CD4-positive, alpha-beta T cell treated with Interleukin-12 subunit alpha and Interleukin-12 subunit beta, for 1 hour (primary cell): ENCODE measurements at regions not wholly inside any gene's neighbourhood (a gene's known extent, or its start where the extent isn't known, plus 50 kb on each side); places are given as distances from the start of the nearest gene placed in this dataset.

Source experiments
- DNase-seq: peaks from one replicate; pipeline ENCODE4 v3.0.0-alpha.2; 2020

DNA sequence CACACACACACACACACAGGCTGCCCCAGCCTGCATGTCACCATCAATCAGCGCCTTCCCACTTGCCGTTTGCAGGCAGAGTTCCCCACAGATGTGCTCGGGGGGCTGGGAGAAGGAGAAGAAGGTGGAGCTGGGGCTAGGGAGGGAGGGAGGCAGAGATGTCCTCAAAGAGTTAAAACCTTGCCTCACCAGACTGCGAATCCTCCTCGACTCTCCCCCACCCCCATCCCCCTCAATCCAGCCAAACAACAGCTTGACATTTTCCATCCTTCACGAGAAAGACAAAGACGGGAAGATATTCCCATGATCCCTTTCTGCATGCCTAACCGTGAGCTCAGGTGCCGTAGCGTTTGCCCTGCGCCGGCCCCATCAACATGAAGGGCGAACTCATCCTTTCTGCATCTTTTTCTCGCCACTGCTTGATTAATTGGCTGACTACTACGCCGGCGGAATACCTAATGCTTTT is 365.5 kb downstream of the MIAT start:
- no peak for DNase-seq

DNA sequence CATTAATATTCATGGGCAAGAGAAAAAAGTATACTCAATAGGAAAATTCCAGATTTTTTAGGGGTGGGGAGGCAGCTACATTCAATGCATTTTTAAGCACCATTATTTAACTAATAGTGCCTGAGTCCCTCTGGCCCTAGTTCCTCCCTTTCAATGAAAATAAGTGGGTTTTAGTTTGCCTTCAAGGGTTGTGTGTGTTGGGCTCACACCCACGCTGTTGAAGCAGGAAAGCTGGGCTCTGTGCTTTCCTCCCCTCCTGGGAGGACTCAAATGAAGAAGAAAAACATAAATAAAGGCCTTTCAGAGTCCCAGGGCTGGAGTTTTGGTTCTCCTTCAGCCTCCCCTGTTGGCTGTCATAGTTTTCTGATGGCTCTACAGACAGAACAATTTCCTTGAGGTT is 366.2 kb downstream of the MIAT start:
- no peak for DNase-seq

GRCh38 chr22:27024982-27025381 is 367.6 kb downstream of the MIAT start:
- DNase-seq: no peak

DNA sequence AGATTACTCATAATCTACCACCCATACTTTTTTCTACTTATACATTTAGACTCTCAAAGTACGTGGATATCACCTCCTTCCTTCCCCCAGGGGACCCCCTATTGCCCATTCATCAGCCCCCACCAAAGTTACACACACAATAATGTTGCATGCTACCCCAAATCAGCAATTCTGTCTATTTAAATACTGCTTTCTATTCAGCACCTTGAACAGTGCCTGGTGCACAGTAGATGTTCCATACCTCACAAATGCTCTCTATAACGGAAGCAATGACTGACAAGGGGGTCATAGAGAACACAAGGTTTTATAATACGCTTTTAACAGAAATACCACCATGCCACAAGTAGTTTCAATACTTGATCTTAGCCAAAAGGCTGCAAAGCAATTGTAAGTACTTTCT is 370.7 kb downstream of the MIAT start:
- no peak for DNase-seq

- no peak for DNase-seq
Measured at GRCh38 chr22:27029584-27030130, 372.3 kb downstream of the MIAT start.

DNA sequence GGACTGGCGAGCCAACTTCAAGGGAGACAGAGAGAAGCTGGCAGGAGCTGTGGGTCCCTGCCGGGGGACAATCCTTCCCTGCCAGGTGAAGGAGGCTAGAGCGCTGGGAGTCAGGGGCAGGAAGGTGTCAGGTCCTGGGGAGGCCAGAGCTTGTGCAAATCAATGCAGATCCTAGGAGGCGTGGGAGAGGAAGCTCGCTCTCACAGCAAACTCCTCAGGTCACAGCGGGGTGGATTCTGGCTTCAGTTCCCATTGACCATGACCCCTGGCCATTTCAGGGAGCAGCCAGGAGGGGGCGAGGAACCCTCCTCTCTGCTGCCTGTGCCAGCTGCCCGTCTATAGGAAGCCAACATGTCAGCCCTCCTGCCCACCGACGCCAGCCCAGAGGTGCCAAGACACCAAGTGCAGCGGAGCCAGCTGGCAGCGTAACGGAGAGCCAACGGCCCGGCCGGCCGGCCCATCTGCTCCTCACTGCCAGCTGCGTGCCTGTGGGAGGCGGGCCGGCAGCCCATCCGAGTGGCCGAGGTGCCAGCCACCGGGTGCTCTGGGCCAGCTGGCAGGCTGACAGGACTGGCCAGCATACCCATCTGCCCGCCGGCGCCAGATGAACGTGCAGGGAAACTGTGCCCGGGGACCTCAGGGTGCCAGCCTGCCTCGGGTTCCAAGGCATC is 374.8 kb downstream of the MIAT start:
- DNase-seq: no peak

DNA sequence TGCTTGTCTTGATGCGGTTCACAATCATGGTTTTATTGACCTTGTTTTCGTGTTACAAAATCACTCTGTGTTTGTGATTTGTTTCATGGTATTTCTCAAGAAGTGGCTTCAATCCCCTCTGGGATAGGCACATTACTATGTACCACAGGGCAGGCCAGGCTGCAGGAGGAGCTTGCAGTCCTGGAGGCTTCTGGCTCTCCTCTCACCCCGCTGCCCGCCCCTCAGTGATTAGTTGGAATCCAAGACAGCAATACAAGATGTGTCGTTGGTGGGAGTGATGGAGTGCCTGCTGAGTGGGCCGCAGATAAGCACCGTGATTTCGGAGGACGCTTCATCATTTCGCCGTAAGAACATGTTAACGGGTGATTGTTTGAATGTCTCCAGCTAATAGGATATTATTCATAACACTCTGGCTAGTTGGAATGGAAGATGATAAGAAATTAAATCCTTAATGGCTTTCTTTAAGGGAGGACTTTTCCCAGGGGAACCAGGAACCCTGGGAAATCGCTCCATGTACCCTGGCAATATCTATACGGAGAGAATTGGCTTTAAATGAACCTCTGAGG is 384.4 kb downstream of the MIAT start:
- DNase-seq: no peak

GRCh38 chr22:27043262-27043661 is 385.9 kb downstream of the MIAT start:
- no peak for DNase-seq

GRCh38 chr22:27045103-27045947 is 387.9 kb downstream of the MIAT start:
- DNase-seq: no peak

GRCh38 chr22:27046086-27046485 is 388.7 kb downstream of the MIAT start:
- DNase-seq: no peak

- DNase-seq: no peak
Measured at GRCh38 chr22:27046603-27047002, 389.2 kb downstream of the MIAT start.

DNA sequence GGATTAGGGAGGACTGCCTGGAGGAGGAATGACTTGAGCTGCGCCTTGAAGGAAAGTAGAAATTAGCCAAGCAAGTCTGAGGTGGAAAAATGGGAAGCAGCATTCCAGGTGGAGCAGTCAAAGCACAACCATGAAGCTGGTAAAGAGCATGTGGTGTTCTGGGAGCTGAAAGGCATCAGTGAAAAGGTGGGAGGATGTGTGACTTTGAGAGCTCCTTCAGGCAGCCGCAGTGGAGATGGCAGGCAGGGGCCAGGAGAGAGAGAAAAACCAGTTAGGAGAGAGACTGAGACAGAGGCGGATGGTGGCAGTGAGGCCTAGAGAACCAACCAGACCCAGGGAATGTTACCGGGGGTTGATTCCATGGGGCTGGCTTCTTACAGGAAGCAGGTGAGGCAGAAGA is 393.4 kb downstream of the MIAT start:
- DNase-seq: no peak

DNA sequence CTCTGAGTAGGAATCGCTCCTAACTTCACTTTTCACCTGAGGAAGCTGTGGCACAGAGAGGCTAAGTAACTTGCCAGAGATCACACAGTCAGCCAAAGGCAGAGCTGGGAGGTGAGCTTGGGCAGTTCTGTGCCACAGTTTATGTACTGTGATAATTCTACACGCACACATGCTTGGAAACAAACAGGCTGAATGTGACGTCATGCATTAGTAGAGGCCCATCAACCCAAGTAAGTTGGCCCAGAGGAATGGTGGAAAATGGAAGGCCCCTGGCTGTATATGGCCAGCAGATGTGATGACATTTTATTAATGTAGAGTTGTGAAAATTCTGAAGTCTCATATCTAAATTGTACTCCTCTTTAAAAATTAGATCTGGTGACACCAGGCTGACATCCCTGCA is 394.0 kb downstream of the MIAT start:
- DNase-seq: no peak

DNA sequence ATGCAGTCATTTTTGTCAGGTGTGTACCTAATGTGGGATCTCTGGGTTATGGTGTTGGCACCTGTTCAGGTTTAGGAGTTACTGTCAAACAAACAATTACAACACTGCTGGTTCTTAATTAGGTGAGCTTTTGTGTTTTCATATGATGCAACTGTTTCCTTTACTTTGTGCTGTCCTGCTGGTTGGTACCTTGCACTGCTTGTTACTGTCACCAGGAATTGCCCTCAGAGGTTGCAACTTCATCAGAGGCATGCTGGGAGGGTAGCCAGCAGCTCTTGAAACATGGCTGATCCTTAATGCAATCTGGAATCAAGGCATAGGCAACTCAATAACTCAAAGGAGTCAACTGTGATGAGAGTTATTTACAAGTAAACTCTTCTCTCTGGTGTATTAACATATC is 400.3 kb downstream of the MIAT start:
- DNase-seq: no peak

- no peak for DNase-seq
Measured at GRCh38 chr22:27060190-27060589, 402.8 kb downstream of the MIAT start.

DNA sequence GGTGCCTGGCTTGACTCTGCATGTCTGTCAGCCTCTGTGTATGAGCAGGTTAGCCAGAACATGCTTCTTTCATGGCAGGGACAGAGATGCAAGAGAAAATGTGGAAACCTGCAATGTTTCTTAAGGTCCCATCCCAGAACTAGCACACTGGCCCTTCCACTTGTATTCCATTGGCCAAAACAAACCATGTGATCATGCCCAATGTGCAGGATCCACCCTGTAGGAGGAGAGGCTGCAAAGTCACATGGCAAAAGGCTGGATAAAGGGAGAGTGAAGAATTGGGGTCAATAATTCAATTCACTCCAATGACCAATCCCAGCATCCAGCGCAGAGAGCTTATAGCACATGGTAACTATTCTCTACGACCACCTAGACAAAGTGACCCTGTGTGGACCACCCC is 405.5 kb downstream of the MIAT start:
- no peak for DNase-seq

GRCh38 chr22:27063406-27063805 is 406.0 kb downstream of the MIAT start:
- no peak for DNase-seq

- DNase-seq: no peak
Measured at GRCh38 chr22:27063841-27064240, 406.5 kb downstream of the MIAT start.

- no peak for DNase-seq
Measured at GRCh38 chr22:27064386-27064785, 407.0 kb downstream of the MIAT start.

DNA sequence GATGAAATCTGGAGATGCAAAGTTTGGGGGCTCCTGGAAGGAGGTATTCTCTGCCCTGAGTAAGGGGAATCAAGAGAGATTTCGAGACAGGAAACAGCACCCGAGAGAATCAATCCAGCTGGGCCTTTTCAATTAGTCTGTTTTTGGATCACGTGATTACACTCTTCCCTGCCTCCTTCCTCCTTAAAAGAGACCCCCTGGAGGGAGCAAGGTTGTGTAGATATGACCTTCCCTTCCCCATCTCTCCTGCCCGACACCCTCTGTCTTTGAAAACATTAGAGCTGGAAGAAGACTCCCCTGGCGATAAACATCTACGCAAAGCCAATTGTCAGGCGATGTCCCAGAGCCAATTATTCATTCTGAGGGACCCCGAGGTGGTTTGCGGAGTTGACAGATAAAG is 407.9 kb downstream of the MIAT start:
- DNase-seq: no peak

- DNase-seq: no peak
Measured at GRCh38 chr22:27066856-27067255, 409.5 kb downstream of the MIAT start.

GRCh38 chr22:27068121-27068520 is 410.7 kb downstream of the MIAT start:
- no peak for DNase-seq

DNA sequence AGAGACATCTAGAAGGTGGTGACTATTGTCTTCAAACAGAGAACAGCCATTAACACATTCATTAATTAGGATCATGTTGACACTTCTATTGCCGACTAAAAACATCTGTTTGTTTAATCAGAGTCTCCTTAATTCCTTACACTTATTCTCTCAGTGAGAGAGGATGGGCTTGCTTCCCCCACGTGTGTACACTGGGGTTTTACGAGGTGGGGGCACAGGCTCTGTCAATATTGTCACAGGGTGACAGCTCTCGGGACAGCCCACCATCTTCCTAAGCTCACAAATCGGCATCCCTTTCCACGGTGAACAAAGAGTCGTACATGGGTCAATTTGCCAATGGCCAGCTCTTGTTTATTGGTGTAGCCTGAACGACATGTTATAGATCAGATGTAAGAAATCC is 413.2 kb downstream of the MIAT start:
- no peak for DNase-seq
